H9 (cell line): ENCODE measurements at regions not wholly inside any gene's neighbourhood (a gene's known extent, or its start where the extent isn't known, plus 50 kb on each side); places are given as distances from the start of the nearest gene placed in this dataset.

Experiments
- DNase-seq: peaks from one replicate; pipeline ENCODE4 v3.0.0-alpha.2; 2017
- H2AFZ ChIP-seq: one replicate; pipeline ENCODE4 v1.6.1; 2013; ENCODE audit warnings: mild to moderate bottlenecking, low read length, control low read depth, moderate library complexity
- H2AK5ac ChIP-seq: 2 replicates; pipeline ENCODE4 v1.6.1; 2013; ENCODE audit warnings: low read length, control low read depth, mixed read lengths; ENCODE audit not compliant: insufficient read length
- H2BK120ac ChIP-seq: one replicate; pipeline ENCODE4 v1.6.1; 2013; ENCODE audit warnings: low read depth, mild to moderate bottlenecking, low read length, control low read depth, inconsistent platforms; ENCODE audit not compliant: poor library complexity, severe bottlenecking
- H2BK12ac ChIP-seq: 2 replicates; pipeline ENCODE4 v1.6.1; 2013; ENCODE audit warnings: low read length, control low read depth, mixed read lengths, low read depth; ENCODE audit not compliant: insufficient read length
- H2BK15ac ChIP-seq: 2 replicates; pipeline ENCODE4 v1.6.1; 2013; ENCODE audit warnings: low read depth, low read length, control low read depth
- H2BK20ac ChIP-seq: one replicate; pipeline ENCODE4 v1.6.1; 2013; ENCODE audit warnings: low read depth, mild to moderate bottlenecking, low read length, control low read depth, inconsistent platforms; ENCODE audit not compliant: poor library complexity, severe bottlenecking
- H2BK5ac ChIP-seq: 2 replicates; pipeline ENCODE4 v1.6.1; 2013; ENCODE audit warnings: low read length, control low read depth, mixed read lengths; ENCODE audit not compliant: insufficient read length
- H3K14ac ChIP-seq: 2 replicates; pipeline ENCODE4 v1.6.1; 2013; ENCODE audit warnings: low read length, control low read depth; ENCODE audit not compliant: insufficient read depth
- H3K18ac ChIP-seq: 2 replicates; pipeline ENCODE4 v1.6.1; 2013; ENCODE audit warnings: low read depth, mild to moderate bottlenecking, mixed read lengths, low read length, control low read depth; ENCODE audit not compliant: insufficient read length
- H3K23ac ChIP-seq: 2 replicates; pipeline ENCODE4 v1.6.1; 2013; ENCODE audit warnings: low read length, control low read depth, mixed read lengths, low read depth; ENCODE audit not compliant: insufficient read length
- H3K23me2 ChIP-seq: 2 replicates; pipeline ENCODE4 v1.6.1; 2013; ENCODE audit warnings: low read depth, mild to moderate bottlenecking, mixed read lengths, low read length, control low read depth; ENCODE audit not compliant: insufficient read length, poor library complexity, severe bottlenecking
- H3K27ac ChIP-seq: 2 replicates; pipeline ENCODE4 v1.5.1; 2013; ENCODE audit warnings: low read length, control low read depth, mixed read lengths, low read depth; ENCODE audit not compliant: insufficient read length
- H3K27me3 ChIP-seq: 2 replicates; pipeline ENCODE4 v1.6.1; 2013; ENCODE audit warnings: low read length, control low read depth, inconsistent platforms; ENCODE audit not compliant: insufficient read depth
- H3K4ac ChIP-seq: 2 replicates; pipeline ENCODE4 v1.6.1; 2013; ENCODE audit warnings: low read depth, mild to moderate bottlenecking, control low read depth, inconsistent platforms, low read length, moderate library complexity
- H3K4me1 ChIP-seq: 2 replicates; pipeline ENCODE4 v1.6.1; 2013; ENCODE audit warnings: low read length, control low read depth, inconsistent platforms; ENCODE audit not compliant: insufficient read depth
- H3K4me2 ChIP-seq: 2 replicates; pipeline ENCODE4 v1.6.1; 2013; ENCODE audit warnings: low read length, control low read depth, mixed read lengths; ENCODE audit not compliant: insufficient read length, insufficient read depth
- H3K56ac ChIP-seq: 2 replicates; pipeline ENCODE4 v1.6.1; 2013; ENCODE audit warnings: low read depth, mild to moderate bottlenecking, mixed read lengths, low read length, control low read depth; ENCODE audit not compliant: insufficient read length
- H3K79me1 ChIP-seq: 2 replicates; pipeline ENCODE4 v1.6.1; 2013; ENCODE audit warnings: low read depth, mild to moderate bottlenecking, moderate library complexity, low read length, control low read depth, inconsistent platforms; ENCODE audit not compliant: insufficient read depth, poor library complexity, severe bottlenecking
- H3K79me2 ChIP-seq: 2 replicates; pipeline ENCODE4 v1.6.1; 2013; ENCODE audit warnings: low read length, control low read depth, inconsistent platforms; ENCODE audit not compliant: insufficient read depth
- H3K9ac ChIP-seq: 2 replicates; pipeline ENCODE4 v1.6.1; 2013; ENCODE audit warnings: low read length, control low read depth, mixed read lengths; ENCODE audit not compliant: insufficient read length; ENCODE audit errors: extremely low read depth
- H3K9me3 ChIP-seq: one replicate; pipeline ENCODE4 v1.6.1; 2013; ENCODE audit warnings: low read depth, low read length, inconsistent platforms; ENCODE audit not compliant: control insufficient read depth
- H3T11ph ChIP-seq: one replicate; pipeline ENCODE4 v1.6.1; 2013; ENCODE audit warnings: mild to moderate bottlenecking, low read length, control low read depth, inconsistent platforms
- H4K20me1 ChIP-seq: one replicate; pipeline ENCODE4 v1.6.1; 2013; ENCODE audit not compliant: control insufficient read depth, insufficient read length, insufficient read depth
- H4K5ac ChIP-seq: 2 replicates; pipeline ENCODE4 v1.6.1; 2013; ENCODE audit warnings: low read depth, mild to moderate bottlenecking, mixed read lengths, low read length, control low read depth; ENCODE audit not compliant: insufficient read length
- H4K8ac ChIP-seq: replicated peaks from 2 replicates; pipeline ENCODE4 v1.6.1; 2013; ENCODE audit warnings: low read length, control low read depth, mixed read lengths, low read depth; ENCODE audit not compliant: insufficient read length
- H4K91ac ChIP-seq: 2 replicates; pipeline ENCODE4 v1.6.1; 2013; ENCODE audit warnings: low read depth, mild to moderate bottlenecking, moderate library complexity, mixed read lengths, low read length, control low read depth; ENCODE audit not compliant: insufficient read length
- H3K27ac Mint-ChIP-seq, 3 experiments: 2 replicates in 2 of 3; 3 replicates in 1 of 3; pipeline ENCODE4 v1.8.0; 2020 to 2021; ENCODE audit warnings: mixed read lengths in 3 of 3, mild to moderate bottlenecking in 1 of 3, moderate library complexity in 1 of 3
- H3K27me3 Mint-ChIP-seq: 2 replicates; pipeline ENCODE4 v1.8.0; 2021; ENCODE audit warnings: low read depth, mild to moderate bottlenecking, moderate library complexity, mixed read lengths
- H3K36me3 Mint-ChIP-seq, 3 experiments: 2 replicates in 2 of 3; 3 replicates in 1 of 3; pipeline ENCODE4 v1.8.0; 2020 to 2021; ENCODE audit warnings: low read depth in 3 of 3, mixed read lengths in 3 of 3; ENCODE audit not compliant: insufficient read depth in 1 of 3
- H3K4me1 Mint-ChIP-seq, 2 experiments: 2 replicates each; pipeline ENCODE4 v1.8.0; 2020; ENCODE audit warnings: mixed read lengths in 2 of 2
- H3K4me3 Mint-ChIP-seq, 2 experiments: 2 replicates in 1 of 2; 3 replicates in 1 of 2; pipeline ENCODE4 v1.8.0; 2020 to 2021; ENCODE audit warnings: mild to moderate bottlenecking in 2 of 2, mixed read lengths in 2 of 2, moderate library complexity in 1 of 2
- H3K9me3 Mint-ChIP-seq, 2 experiments: 2 replicates in 1 of 2; 3 replicates in 1 of 2; pipeline ENCODE4 v1.8.0; 2020; ENCODE audit warnings: mild to moderate bottlenecking in 2 of 2, mixed read lengths in 2 of 2, moderate library complexity in 1 of 2
- CTCF ChIP-seq: fragments of 200-600 bp; sonication (generic); conservative IDR thresholded peaks from 3 replicates; pipeline ENCODE4 v1.8.0; 2021; ENCODE audit warnings: antibody characterized with exemption, mild to moderate bottlenecking
- WGBS: extraction: QIAGEN DNeasy Blood & Tissue Kit; methylation state at CpG from one replicate; pipeline ENCODE4 v1.1.7; 2013; ENCODE audit warnings: missing lambda C conversion rate, low lambda C conversion rate, mixed read lengths; ENCODE audit not compliant: insufficient read length; ENCODE audit errors: extremely low coverage; 5-methylcytosine and 5-hydroxymethylcytosine counted together

GRCh38 chr2:157068237-157068636 lies 189.3 kb upstream of the GALNT5 start:
- Histone ChIP-seq H3K23ac (no peak overlapping the region), H3K4me2 (no peak overlapping the region), H3K9me3 (no peaks in the 10 kb centered on the region), H2BK20ac (no peak overlapping the region), H3K4ac (no peak overlapping the region), H3K27me3 (no peaks in the 10 kb centered on the region), H2AK5ac (no peak overlapping the region), H2BK15ac (no peak overlapping the region), H4K5ac (no peak overlapping the region), H4K8ac (no peak overlapping the region), H4K91ac (no peak overlapping the region), H2BK120ac (no peak overlapping the region), H3K56ac (no peak overlapping the region), H3K4me1 (no peaks in the 10 kb centered on the region), H3K79me1 (no peaks in the 10 kb centered on the region), H3K18ac (no peak overlapping the region), H3K79me2 (no peaks in the 10 kb centered on the region), H3K9ac (no peak overlapping the region), H3K14ac (no peak overlapping the region), H2BK5ac (no peak overlapping the region), H4K20me1 (no peaks in the 10 kb centered on the region), H3K23me2 (no peaks in the 10 kb centered on the region), H2BK12ac (no peak overlapping the region), H3K27ac (no peak overlapping the region), H3T11ph (no peak overlapping the region), H2AFZ (no peak overlapping the region)
- Mint-ChIP-seq H3K36me3 (no peaks in the 10 kb centered on the region), H3K27me3 (no peaks in the 10 kb centered on the region), H3K27ac (no peak overlapping the region), H3K4me3 (no peak overlapping the region), H3K4me1 (no peaks in the 10 kb centered on the region), H3K9me3 (no peaks in the 10 kb centered on the region; a peak in 2 of 5 replicates)
- no CpG with 5 or more reads among the region's 1 CpG for WGBS
- TF ChIP-seq CTCF, result no peak
- no peak for DNase-seq
